DND-41 (cell line): ENCODE measurements at regions not wholly inside any gene's neighbourhood (a gene's known extent, or its start where the extent isn't known, plus 50 kb on each side); places are given as distances from the start of the nearest gene placed in this dataset.

Source experiments
- ATAC-seq: fragments of 200-7000 bp; cut with Tn5 transposase; 3 replicates; pipeline ENCODE4 v1.9.1; 2021; ENCODE audit warnings: low read depth; ENCODE audit not compliant: insufficient read depth
- DNase-seq: peaks from one replicate; pipeline ENCODE4 v3.0.0-alpha.2; 2020
- H2AFZ ChIP-seq: 2 replicates; pipeline ENCODE4 v1.6.0; 2012; ENCODE audit warnings: low read depth, low read length
- H3K27ac ChIP-seq: 2 replicates; pipeline ENCODE4 v1.5.1; 2012; ENCODE audit warnings: low read length, inconsistent platforms
- H3K27me3 ChIP-seq: fragments of 200-600 bp; sonication (generic); 2 replicates; pipeline ENCODE4 v1.6.0; 2012; ENCODE audit warnings: low read length, mild to moderate bottlenecking, inconsistent platforms; ENCODE audit not compliant: insufficient read depth, poor library complexity
- H3K36me3 ChIP-seq: 2 replicates; pipeline ENCODE4 v1.5.1; 2012; ENCODE audit warnings: low read length, inconsistent platforms; ENCODE audit not compliant: insufficient read depth
- H3K4me1 ChIP-seq: 2 replicates; pipeline ENCODE4 v1.5.1; 2012; ENCODE audit warnings: mild to moderate bottlenecking, low read length; ENCODE audit not compliant: insufficient read depth
- H3K4me2 ChIP-seq: 2 replicates; pipeline ENCODE4 v1.6.0; 2012; ENCODE audit warnings: mild to moderate bottlenecking, moderate library complexity, low read length, inconsistent platforms; ENCODE audit not compliant: insufficient read depth
- H3K4me3 ChIP-seq, 2 experiments: fragments of 200-600 bp in 1 of 2; shearing (Covaris generic) in 1 of 2; 2 replicates each; pipeline ENCODE4 v1.5.1; 2012 to 2016; ENCODE audit warnings: inconsistent platforms in 2 of 2, low read length in 2 of 2, mild to moderate bottlenecking in 2 of 2, low read depth in 1 of 2, moderate library complexity in 1 of 2
- H3K79me2 ChIP-seq: 2 replicates; pipeline ENCODE4 v1.6.0; 2012; ENCODE audit warnings: low read length, inconsistent platforms; ENCODE audit not compliant: insufficient read depth
- H3K9ac ChIP-seq: 2 replicates; pipeline ENCODE4 v1.6.0; 2012; ENCODE audit warnings: low read depth, mild to moderate bottlenecking, inconsistent platforms, low read length, moderate library complexity
- H3K9me3 ChIP-seq: 2 replicates; pipeline ENCODE4 v1.5.1; 2012; ENCODE audit warnings: low read length, moderate library complexity, mild to moderate bottlenecking, inconsistent platforms; ENCODE audit not compliant: insufficient read depth, severe bottlenecking
- H4K20me1 ChIP-seq: 2 replicates; pipeline ENCODE4 v1.6.0; 2012; ENCODE audit warnings: low read length; ENCODE audit not compliant: insufficient read depth
- CTCF ChIP-seq: IDR thresholded peaks from 2 replicates; pipeline ENCODE4 v1.5.1; 2012; ENCODE audit warnings: borderline replicate concordance, low read length, moderate library complexity, mild to moderate bottlenecking; ENCODE audit not compliant: poor library complexity, severe bottlenecking; ENCODE audit errors: extremely low read depth
- EZH2 ChIP-seq: IDR thresholded peaks from 3 replicates; pipeline ENCODE4 v1.6.1; 2012; ENCODE audit warnings: borderline replicate concordance, low read depth, mild to moderate bottlenecking, moderate library complexity, low read length, inconsistent platforms; ENCODE audit not compliant: severe bottlenecking

- Histone ChIP-seq H3K4me3 (no peak overlapping the region), H3K27ac (no peak overlapping the region), H3K9me3 (no peaks in the 10 kb centered on the region), H3K4me1 (no peaks in the 10 kb centered on the region), H3K36me3 (no peaks in the 10 kb centered on the region), H3K79me2 (no peaks in the 10 kb centered on the region), H3K4me2 (no peak overlapping the region), H3K9ac (no peak overlapping the region), H2AFZ (no peak overlapping the region), H4K20me1 (no peaks in the 10 kb centered on the region), H3K27me3 (no peaks in the 10 kb centered on the region)
- ATAC-seq (no peak), DNase-seq (no peak)
- TF ChIP-seq CTCF (no peak), EZH2 (no peak)
Observed at GRCh38 chr11:97993562-97993961, 1027.2 kb upstream of the CNTN5 start.

GRCh38 chr11:97995874-97996273 lies 1024.9 kb upstream of the CNTN5 start:
- H3K4me3 ChIP-seq = no peak overlapping the region
- H3K79me2 ChIP-seq = no peaks in the 10 kb centered on the region
- no peaks in the 10 kb centered on the region for H4K20me1 ChIP-seq
- no peaks in the 10 kb centered on the region for H3K9me3 ChIP-seq
- H3K27me3 ChIP-seq = no peaks in the 10 kb centered on the region
- no peak overlapping the region for H2AFZ ChIP-seq
- ATAC-seq (no peak), DNase-seq (no peak)
- H3K27ac ChIP-seq = no peak overlapping the region
- no peaks in the 10 kb centered on the region for H3K36me3 ChIP-seq
- no peak overlapping the region for H3K4me2 ChIP-seq
- no peaks in the 10 kb centered on the region for H3K4me1 ChIP-seq
- no peak overlapping the region for H3K9ac ChIP-seq
- no peak for TF ChIP-seq CTCF
- TF ChIP-seq EZH2 = no peak

- no peaks in the 10 kb centered on the region for H3K27me3 ChIP-seq
- no peaks in the 10 kb centered on the region for H3K4me1 ChIP-seq
- H3K4me3 ChIP-seq = no peak overlapping the region
- H2AFZ ChIP-seq = no peak overlapping the region
- no peak overlapping the region for H3K4me2 ChIP-seq
- TF ChIP-seq EZH2 (no peak), CTCF (no peak)
- no peaks in the 10 kb centered on the region for H3K79me2 ChIP-seq
- H4K20me1 ChIP-seq = no peaks in the 10 kb centered on the region
- no peak for ATAC-seq
- no peak overlapping the region for H3K9ac ChIP-seq
- no peaks in the 10 kb centered on the region for H3K36me3 ChIP-seq
- H3K27ac ChIP-seq = no peak overlapping the region
- H3K9me3 ChIP-seq = no peaks in the 10 kb centered on the region
- DNase-seq = no peak
Observed at GRCh38 chr11:97996762-97997161, 1024.0 kb upstream of the CNTN5 start.

GRCh38 chr11:98003606-98004371 lies 1017.0 kb upstream of the CNTN5 start:
- no peaks in the 10 kb centered on the region for H3K4me1 ChIP-seq
- H3K4me3 ChIP-seq = no peak overlapping the region
- no peaks in the 10 kb centered on the region for H3K36me3 ChIP-seq
- no peak for DNase-seq
- no peak overlapping the region for H3K27ac ChIP-seq
- no peaks in the 10 kb centered on the region for H4K20me1 ChIP-seq
- H3K9me3 ChIP-seq = no peaks in the 10 kb centered on the region
- no peak for TF ChIP-seq CTCF
- TF ChIP-seq EZH2 = no peak
- no peaks in the 10 kb centered on the region for H3K27me3 ChIP-seq
- ATAC-seq = no peak
- H3K4me2 ChIP-seq = no peak overlapping the region
- H3K79me2 ChIP-seq = no peaks in the 10 kb centered on the region
- H2AFZ ChIP-seq = no peak overlapping the region
- no peak overlapping the region for H3K9ac ChIP-seq
